SK-N-SH treated with all-trans-retinoic acid at 6 μM for 48 hours (cell line): ENCODE measurements at regions not wholly inside any gene's neighbourhood (a gene's known extent, or its start where the extent isn't known, plus 50 kb on each side); places are given as distances from the start of the nearest gene placed in this dataset.

ENCODE experiments used
- CREB5 ChIP-seq: fragments of 250-450 bp; sonication (Bioruptor Pico); IDR thresholded peaks from 2 replicates; pipeline ENCODE4 v1.5.1; 2020; ENCODE audit warnings: low read depth, mild to moderate bottlenecking, moderate library complexity
- CSRNP3 ChIP-seq: fragments of 250-450 bp; sonication (Bioruptor Pico); IDR thresholded peaks from 2 replicates; pipeline ENCODE4 v1.5.1; 2021; ENCODE audit warnings: mild to moderate bottlenecking, moderate library complexity
- ESRRG ChIP-seq: fragments of 250-450 bp; sonication (Bioruptor Pico); IDR thresholded peaks from 2 replicates; pipeline ENCODE4 v1.6.1; 2021; ENCODE audit warnings: mild to moderate bottlenecking
- GLIS3 ChIP-seq: fragments of 250-450 bp; sonication (Bioruptor Pico); IDR thresholded peaks from 2 replicates; pipeline ENCODE4 v1.5.0; 2020; ENCODE audit warnings: mild to moderate bottlenecking, moderate library complexity
- ISL1 ChIP-seq: fragments of 250-450 bp; sonication (Bioruptor Pico); IDR thresholded peaks from 2 replicates; pipeline ENCODE4 v2.1.2; 2022; ENCODE audit warnings: mild to moderate bottlenecking, moderate library complexity
- PATZ1 ChIP-seq: fragments of 250-450 bp; sonication (Bioruptor Pico); IDR thresholded peaks from 2 replicates; pipeline ENCODE4 v1.8.0; 2020; ENCODE audit warnings: mild to moderate bottlenecking, moderate library complexity, borderline replicate concordance
- POU6F1 ChIP-seq: fragments of 250-450 bp; sonication (Bioruptor Pico); IDR thresholded peaks from 2 replicates; pipeline ENCODE4 v1.8.0; 2021; ENCODE audit warnings: low read depth, mild to moderate bottlenecking, moderate library complexity, borderline replicate concordance
- PPARA ChIP-seq: fragments of 250-450 bp; sonication (Bioruptor Pico); IDR thresholded peaks from 2 replicates; pipeline ENCODE4 v1.5.0; 2020; ENCODE audit warnings: mild to moderate bottlenecking, borderline replicate concordance
- RARB ChIP-seq: fragments of 250-450 bp; sonication (Bioruptor Pico); IDR thresholded peaks from 2 replicates; pipeline ENCODE4 v1.8.0; 2021; ENCODE audit warnings: mild to moderate bottlenecking, moderate library complexity
- TCF4 ChIP-seq: fragments of 250-450 bp; sonication (Bioruptor Pico); IDR thresholded peaks from 2 replicates; pipeline ENCODE4 v1.8.0; 2021; ENCODE audit warnings: mild to moderate bottlenecking, moderate library complexity, borderline replicate concordance
- TSHZ2 ChIP-seq: fragments of 250-450 bp; sonication (Bioruptor Pico); IDR thresholded peaks from 2 replicates; pipeline ENCODE4 v1.5.0; 2020; ENCODE audit warnings: mild to moderate bottlenecking, moderate library complexity
- ZFP3 ChIP-seq: fragments of 250-450 bp; sonication (Bioruptor Pico); IDR thresholded peaks from 2 replicates; pipeline ENCODE4 v1.5.0; 2020; ENCODE audit warnings: mild to moderate bottlenecking, moderate library complexity
- ZNF565 ChIP-seq: fragments of 450-650 bp; formaldehyde crosslinking; conservative IDR thresholded peaks from 2 replicates; pipeline ENCODE4 v1.5.0; 2020; ENCODE audit warnings: low read depth, mild to moderate bottlenecking, moderate library complexity

GRCh38 chr3:40961104-40961857 lies 238.0 kb upstream of the CTNNB1 start:
- no peak for TF ChIP-seq TSHZ2
- TF ChIP-seq ESRRG (CRISPR knock-in tag): no peak
- TF ChIP-seq TCF4 (CRISPR knock-in tag): no peak
- TF ChIP-seq ZFP3 (CRISPR knock-in tag): no peak
- no peak for TF ChIP-seq CREB5 (CRISPR knock-in tag)
- no peak for TF ChIP-seq POU6F1 (CRISPR knock-in tag)
- TF ChIP-seq CSRNP3 (CRISPR knock-in tag): no peak
- no peak for TF ChIP-seq ZNF565 (CRISPR knock-in tag)
- no peak for TF ChIP-seq RARB (CRISPR knock-in tag)
- no peak for TF ChIP-seq PATZ1
- no peak for TF ChIP-seq ISL1
- TF ChIP-seq PPARA (CRISPR knock-in tag): no peak
- TF ChIP-seq GLIS3 (CRISPR knock-in tag): no peak
